HEK293T (cell line): ENCODE measurements at regions not wholly inside any gene's neighbourhood (a gene's known extent, or its start where the extent isn't known, plus 50 kb on each side); places are given as distances from the start of the nearest gene placed in this dataset.

ENCODE experiments used
- CTCF ChIA-PET: fragments of 350-600 bp; formaldehyde crosslinking; extraction: SDS; loops from one replicate; lab custom pipeline; 2021; ENCODE audit warnings: antibody characterized with exemption, inconsistent platforms; lab: Yijun Ruan, JAX
- POLR2A ChIA-PET: fragments of 350-600 bp; formaldehyde crosslinking; extraction: SDS; loops from one replicate; lab custom pipeline; 2020; ENCODE audit warnings: antibody characterized with exemption, inconsistent platforms; lab: Yijun Ruan, JAX
- DNase-seq: peaks from one replicate; pipeline ENCODE4 v3.0.0; 2012; ENCODE audit warnings: mixed read lengths; ENCODE audit errors: extremely low spot score
- ARNT ChIP-seq: fragments of 450-650 bp; IDR thresholded peaks from 2 replicates; pipeline ENCODE4 v1.6.1; 2017; ENCODE audit warnings: mild to moderate bottlenecking
- BHLHE40 ChIP-seq: fragments of 450-650 bp; IDR thresholded peaks from 2 replicates; pipeline ENCODE4 v1.6.1; 2016; ENCODE audit warnings: mild to moderate bottlenecking, moderate library complexity, borderline replicate concordance
- CTBP1 ChIP-seq: fragments of 450-650 bp; IDR thresholded peaks from 2 replicates; pipeline ENCODE4 v1.6.1; 2016; ENCODE audit warnings: borderline replicate concordance
- ELF4 ChIP-seq: fragments of 450-650 bp; IDR thresholded peaks from 2 replicates; pipeline ENCODE4 v1.6.1; 2017; ENCODE audit warnings: antibody characterized with exemption
- FOXA1 ChIP-seq: fragments of 450-650 bp; IDR thresholded peaks from 2 replicates; pipeline ENCODE4 v1.6.1; 2016; ENCODE audit warnings: mild to moderate bottlenecking
- FOXK2 ChIP-seq: fragments of 450-650 bp; IDR thresholded peaks from 2 replicates; pipeline ENCODE4 v1.6.1; 2016; ENCODE audit warnings: mild to moderate bottlenecking
- FOXM1 ChIP-seq: fragments of 450-650 bp; IDR thresholded peaks from 2 replicates; pipeline ENCODE4 v1.6.1; 2017; ENCODE audit warnings: mild to moderate bottlenecking, borderline replicate concordance
- HDGF ChIP-seq: fragments of 450-650 bp; IDR thresholded peaks from 2 replicates; pipeline ENCODE4 v1.6.1; 2017; ENCODE audit warnings: antibody characterized with exemption, borderline replicate concordance
- L3MBTL2 ChIP-seq: fragments of 450-650 bp; conservative IDR thresholded peaks from 2 replicates; pipeline ENCODE4 v1.6.1; 2016; ENCODE audit warnings: mild to moderate bottlenecking
- LEF1 ChIP-seq: fragments of 450-650 bp; IDR thresholded peaks from 2 replicates; pipeline ENCODE4 v1.6.1; 2017; ENCODE audit warnings: mild to moderate bottlenecking, borderline replicate concordance
- NFRKB ChIP-seq: fragments of 450-650 bp; IDR thresholded peaks from 2 replicates; pipeline ENCODE4 v1.6.1; 2016; ENCODE audit warnings: mild to moderate bottlenecking, moderate library complexity
- PKNOX1 ChIP-seq: fragments of 450-650 bp; IDR thresholded peaks from 2 replicates; pipeline ENCODE4 v1.6.1; 2016
- SP1 ChIP-seq: fragments of 450-650 bp; IDR thresholded peaks from 2 replicates; pipeline ENCODE4 v1.6.1; 2017
- SUZ12 ChIP-seq: fragments of 450-650 bp; IDR thresholded peaks from 2 replicates; pipeline ENCODE4 v1.6.1; 2016; ENCODE audit warnings: mild to moderate bottlenecking
- TARDBP ChIP-seq: fragments of 450-650 bp; IDR thresholded peaks from 2 replicates; pipeline ENCODE4 v1.6.1; 2016
- ZNF384 ChIP-seq: fragments of 450-650 bp; IDR thresholded peaks from 2 replicates; pipeline ENCODE4 v1.6.1; 2016

GRCh38 chr7:131115340-131115739 is 212.3 kb upstream of the MKLN1 start:
- POLR2A ChIA-PET, result no interaction called here
- CTCF ChIA-PET, result no interaction called here
- no peak for DNase-seq
- no peak for TF ChIP-seq L3MBTL2
- no peak for TF ChIP-seq LEF1
- no peak for TF ChIP-seq SUZ12
- TF ChIP-seq TARDBP, result no peak
- TF ChIP-seq NFRKB, result no peak
- TF ChIP-seq ELF4, result no peak
- no peak for TF ChIP-seq FOXK2
- TF ChIP-seq ARNT, result no peak
- TF ChIP-seq BHLHE40, result no peak
- no peak for TF ChIP-seq CTBP1
- no peak for TF ChIP-seq FOXA1
- no peak for TF ChIP-seq SP1
- TF ChIP-seq PKNOX1, result no peak
- TF ChIP-seq HDGF, result no peak
- no peak for TF ChIP-seq FOXM1
- TF ChIP-seq ZNF384, result no peak

GRCh38 chr7:131117439-131117838 is 210.2 kb upstream of the MKLN1 start:
- CTCF ChIA-PET, result no interaction called here
- DNase-seq, result no peak
- TF ChIP-seq PKNOX1 (no peak), HDGF (no peak), ARNT (no peak), SUZ12 (no peak), TARDBP (no peak), CTBP1 (no peak), LEF1 (no peak), SP1 (no peak), FOXM1 (no peak), FOXA1 (no peak), BHLHE40 (no peak), NFRKB (no peak), ZNF384 (no peak), L3MBTL2 (no peak), ELF4 (no peak), FOXK2 (no peak)
- POLR2A ChIA-PET, result no interaction called here

- POLR2A ChIA-PET, result no interaction called here
- no peak for DNase-seq
- CTCF ChIA-PET, result no interaction called here
- no peak for TF ChIP-seq CTBP1
- no peak for TF ChIP-seq SUZ12
- no peak for TF ChIP-seq ARNT
- TF ChIP-seq SP1, result no peak
- TF ChIP-seq BHLHE40, result no peak
- TF ChIP-seq ZNF384, result no peak
- TF ChIP-seq HDGF, result no peak
- no peak for TF ChIP-seq LEF1
- TF ChIP-seq PKNOX1, result no peak
Measured at GRCh38 chr7:131119381-131119780, 208.3 kb upstream of the MKLN1 start.

- POLR2A ChIA-PET, result no interaction called here
- DNase-seq, result no peak
- TF ChIP-seq TARDBP (no peak), FOXM1 (no peak), NFRKB (no peak), SP1 (no peak), L3MBTL2 (no peak), BHLHE40 (no peak), ELF4 (no peak), LEF1 (no peak), SUZ12 (no peak), FOXA1 (no peak), ZNF384 (no peak), PKNOX1 (no peak), HDGF (no peak), FOXK2 (no peak)
- CTCF ChIA-PET, result interaction anchor here (0.7 kb wide), 1 partner anchor 25 kb away, joined by 3 read pairs; no protein-coding TSS in a partner anchor
Measured at GRCh38 chr7:131122394-131122793, 205.3 kb upstream of the MKLN1 start.

GRCh38 chr7:131124001-131124629 is 203.6 kb upstream of the MKLN1 start:
- DNase-seq, result no peak
- ChIA-PET CTCF (no interaction called here), POLR2A (no interaction called here)
- no peak for TF ChIP-seq FOXA1
- TF ChIP-seq TARDBP, result no peak

- CTCF ChIA-PET, result no interaction called here
- POLR2A ChIA-PET, result no interaction called here
- no peak for DNase-seq
- TF ChIP-seq ARNT (no peak), ZNF384 (no peak), NFRKB (no peak), TARDBP (no peak), SUZ12 (no peak), FOXA1 (no peak), SP1 (no peak), FOXM1 (no peak), FOXK2 (no peak), BHLHE40 (no peak), PKNOX1 (no peak), CTBP1 (no peak)
Measured at GRCh38 chr7:131124867-131125266, 202.8 kb upstream of the MKLN1 start.
